ENCODE measurements at regions not wholly inside any gene's neighbourhood (a gene's known extent, or its start where the extent isn't known, plus 50 kb on each side); places are given as distances from the start of the nearest gene placed in this dataset.

DNA sequence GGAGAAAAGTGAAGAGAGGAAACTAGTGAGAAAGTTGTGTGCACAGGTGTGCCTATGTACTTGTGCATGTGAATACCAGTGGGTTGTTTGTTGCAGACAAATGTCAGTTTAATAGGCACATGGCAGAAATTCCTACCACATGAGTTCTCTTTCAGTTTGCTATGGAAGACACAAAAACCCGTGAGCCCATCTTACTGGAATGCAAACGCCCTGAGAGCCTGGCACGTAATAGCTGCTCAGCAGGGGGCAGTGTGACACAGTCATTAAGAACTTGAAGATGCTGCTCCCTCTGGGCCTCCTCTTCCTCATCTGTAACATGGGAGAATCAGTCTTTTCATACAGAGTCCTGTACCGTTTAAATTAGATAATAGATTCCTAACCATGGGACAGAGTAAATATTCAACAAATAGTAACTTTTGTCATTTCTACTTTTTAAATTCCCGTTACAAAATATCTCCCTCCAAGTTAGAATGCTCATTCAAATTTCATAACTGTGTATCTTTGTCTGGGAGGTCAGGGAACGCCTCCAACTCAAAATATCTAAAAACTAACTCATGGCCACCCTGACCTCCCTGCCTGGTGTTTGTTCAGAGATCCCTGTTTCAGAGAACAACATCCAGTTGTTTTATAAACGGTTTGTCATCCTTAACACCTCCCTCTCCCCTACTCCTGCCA lies 802.9 kb downstream of the MAFB start:
- ATAC-seq, result peak; percentile 81
- peaks cover 24% of the 10 kb centered on the region for H3K4me1 Mint-ChIP-seq
- no peaks in the 10 kb centered on the region for H3K27me3 Mint-ChIP-seq (ENCODE audit: low read depth)
- no peak overlapping the region for H3K4me3 Mint-ChIP-seq
- peak; percentile 72 for DNase-seq (ENCODE audit: low spot score)
- H3K36me3 Mint-ChIP-seq, result peaks cover 11% of the 10 kb centered on the region
- ChIA-PET CTCF (interaction anchor here (1.0 to 2.6 kb wide), 2 partner anchors 12 to 56 kb away, joined by 5 to 12 read pairs; no protein-coding TSS in a partner anchor), POLR2A (no interaction called here)
- TF ChIP-seq EMX1 (CRISPR knock-in tag; IDR thresholded peaks at IDR 0.05), result no peak
- no peak for TF ChIP-seq ZNF281 (CRISPR knock-in tag; IDR thresholded peaks at IDR 0.05)
- 0 out of 2 replicates have a peak, but pooled peaks have one; percentile 23 for TF ChIP-seq SP1 (CRISPR knock-in tag; conservative IDR thresholded peaks at IDR 0.05)
- TF ChIP-seq, protein P1, sequence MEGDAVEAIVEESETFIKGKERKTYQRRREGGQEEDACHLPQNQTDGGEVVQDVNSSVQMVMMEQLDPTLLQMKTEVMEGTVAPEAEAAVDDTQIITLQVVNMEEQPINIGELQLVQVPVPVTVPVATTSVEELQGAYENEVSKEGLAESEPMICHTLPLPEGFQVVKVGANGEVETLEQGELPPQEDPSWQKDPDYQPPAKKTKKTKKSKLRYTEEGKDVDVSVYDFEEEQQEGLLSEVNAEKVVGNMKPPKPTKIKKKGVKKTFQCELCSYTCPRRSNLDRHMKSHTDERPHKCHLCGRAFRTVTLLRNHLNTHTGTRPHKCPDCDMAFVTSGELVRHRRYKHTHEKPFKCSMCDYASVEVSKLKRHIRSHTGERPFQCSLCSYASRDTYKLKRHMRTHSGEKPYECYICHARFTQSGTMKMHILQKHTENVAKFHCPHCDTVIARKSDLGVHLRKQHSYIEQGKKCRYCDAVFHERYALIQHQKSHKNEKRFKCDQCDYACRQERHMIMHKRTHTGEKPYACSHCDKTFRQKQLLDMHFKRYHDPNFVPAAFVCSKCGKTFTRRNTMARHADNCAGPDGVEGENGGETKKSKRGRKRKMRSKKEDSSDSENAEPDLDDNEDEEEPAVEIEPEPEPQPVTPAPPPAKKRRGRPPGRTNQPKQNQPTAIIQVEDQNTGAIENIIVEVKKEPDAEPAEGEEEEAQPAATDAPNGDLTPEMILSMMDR (IDR thresholded peaks at IDR 0.05), result 0 out of 2 replicates have a peak, but pooled peaks have one; percentile 24
- peak overlapping the region; percentile 8; the same call in 1 of the 2 replicates for H3K27ac Mint-ChIP-seq
- H3K9me3 Mint-ChIP-seq, result peaks cover 13% of the 10 kb centered on the region

DNA sequence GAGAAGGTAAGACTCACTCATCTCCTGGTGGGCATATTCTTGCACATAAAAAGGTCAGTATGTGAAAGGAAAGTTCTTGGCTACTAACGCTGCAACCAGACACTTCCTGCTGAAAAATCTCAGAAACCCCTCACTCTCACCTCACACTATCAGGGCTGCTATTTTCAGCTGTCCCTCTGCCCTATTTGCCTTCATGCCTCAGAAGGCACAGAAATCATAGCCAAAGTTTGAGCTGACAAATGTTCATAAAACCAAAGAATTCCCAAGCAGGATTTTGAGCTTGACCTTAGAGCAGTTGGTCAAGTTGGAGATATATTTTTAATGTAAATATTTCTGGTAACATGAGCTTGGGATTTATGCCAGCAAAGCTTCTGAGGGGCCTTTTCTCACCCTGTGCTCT lies 806.2 kb downstream of the MAFB start:
- no peak for DNase-seq (ENCODE audit: low spot score)
- Mint-ChIP-seq H3K4me3 (no peak overlapping the region), H3K4me1 (peaks cover 41% of the 10 kb centered on the region), H3K27me3 (ENCODE audit: low read depth) (no peaks in the 10 kb centered on the region), H3K36me3 (peaks cover 14% of the 10 kb centered on the region), H3K9me3 (peaks cover 18% of the 10 kb centered on the region), H3K27ac (no peak overlapping the region)
- POLR2A ChIA-PET, result no interaction called here
- ATAC-seq, result no peak
- TF ChIP-seq RORB (CRISPR knock-in tag; IDR thresholded peaks at IDR 0.05), result no peak
- CTCF ChIA-PET, result interaction anchor here (2.1 kb wide), 1 partner anchor 9 kb away, joined by 11 read pairs; no protein-coding TSS in a partner anchor

DNA sequence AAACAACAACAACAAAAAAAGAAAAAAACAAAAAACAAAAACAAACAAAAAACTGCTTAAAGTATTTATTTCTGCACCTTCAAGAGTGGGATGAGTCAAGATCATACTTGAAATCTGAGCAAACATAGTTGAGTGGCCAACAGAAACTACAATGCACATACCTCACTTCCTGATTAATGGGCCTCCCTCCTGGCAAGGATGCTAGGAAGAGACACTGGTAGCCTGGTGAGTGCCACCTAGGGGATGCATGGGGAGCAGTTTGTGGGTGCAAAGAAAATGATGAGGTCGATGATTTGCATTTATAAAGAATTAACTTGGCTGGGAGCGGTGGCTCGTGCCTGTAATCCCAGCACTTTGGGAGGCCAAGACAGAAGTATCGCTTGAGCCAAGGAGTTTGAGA lies 808.1 kb downstream of the MAFB start:
- Mint-ChIP-seq H3K4me1 (peaks cover 29% of the 10 kb centered on the region), H3K27me3 (ENCODE audit: low read depth) (no peaks in the 10 kb centered on the region), H3K9me3 (peaks cover 18% of the 10 kb centered on the region), H3K27ac (no peak overlapping the region), H3K36me3 (peaks cover 14% of the 10 kb centered on the region), H3K4me3 (no peak overlapping the region)
- peak; percentile 54; the same call in 1 of the 2 replicates for TF ChIP-seq ZNF423 (CRISPR knock-in tag; IDR thresholded peaks at IDR 0.05)
- no peak for TF ChIP-seq TP53 (CRISPR knock-in tag; IDR thresholded peaks at IDR 0.05)
- ATAC-seq (peak; percentile 50), DNase-seq (ENCODE audit: low spot score) (no peak)
- CTCF ChIA-PET, result no interaction called here
- POLR2A ChIA-PET, result no interaction called here

GRCh38 chr20:39879296-39879695 lies 809.7 kb downstream of the MAFB start:
- POLR2A ChIA-PET, result no interaction called here
- no peak overlapping the region for H3K4me3 Mint-ChIP-seq
- no peak overlapping the region for H3K27ac Mint-ChIP-seq
- peaks cover 18% of the 10 kb centered on the region for H3K9me3 Mint-ChIP-seq
- peaks cover 29% of the 10 kb centered on the region for H3K4me1 Mint-ChIP-seq
- peaks cover 14% of the 10 kb centered on the region for H3K36me3 Mint-ChIP-seq
- no peak for DNase-seq (ENCODE audit: low spot score)
- CTCF ChIA-PET, result interaction anchor here (0.6 to 2.4 kb wide), 3 partner anchors 23 to 372 kb away, joined by 3 to 10 read pairs (median 9); no protein-coding TSS in a partner anchor
- no peak for ATAC-seq
- H3K27me3 Mint-ChIP-seq (ENCODE audit: low read depth), result no peaks in the 10 kb centered on the region
- TF ChIP-seq RORB (CRISPR knock-in tag; IDR thresholded peaks at IDR 0.05), result no peak
- TF ChIP-seq ZNF425 (CRISPR knock-in tag; conservative IDR thresholded peaks at IDR 0.05), result no peak
- TF ChIP-seq, protein P2, sequence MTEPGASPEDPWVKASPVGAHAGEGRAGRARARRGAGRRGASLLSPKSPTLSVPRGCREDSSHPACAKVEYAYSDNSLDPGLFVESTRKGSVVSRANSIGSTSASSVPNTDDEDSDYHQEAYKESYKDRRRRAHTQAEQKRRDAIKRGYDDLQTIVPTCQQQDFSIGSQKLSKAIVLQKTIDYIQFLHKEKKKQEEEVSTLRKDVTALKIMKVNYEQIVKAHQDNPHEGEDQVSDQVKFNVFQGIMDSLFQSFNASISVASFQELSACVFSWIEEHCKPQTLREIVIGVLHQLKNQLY (CRISPR knock-in tag; IDR thresholded peaks at IDR 0.05), result no peak
- TF ChIP-seq FOXK1 (CRISPR knock-in tag; IDR thresholded peaks at IDR 0.05), result no peak
- no peak for TF ChIP-seq FOXP1 (CRISPR knock-in tag; IDR thresholded peaks at IDR 0.05; ENCODE audit: borderline replicate concordance)
- TF ChIP-seq, protein P3, sequence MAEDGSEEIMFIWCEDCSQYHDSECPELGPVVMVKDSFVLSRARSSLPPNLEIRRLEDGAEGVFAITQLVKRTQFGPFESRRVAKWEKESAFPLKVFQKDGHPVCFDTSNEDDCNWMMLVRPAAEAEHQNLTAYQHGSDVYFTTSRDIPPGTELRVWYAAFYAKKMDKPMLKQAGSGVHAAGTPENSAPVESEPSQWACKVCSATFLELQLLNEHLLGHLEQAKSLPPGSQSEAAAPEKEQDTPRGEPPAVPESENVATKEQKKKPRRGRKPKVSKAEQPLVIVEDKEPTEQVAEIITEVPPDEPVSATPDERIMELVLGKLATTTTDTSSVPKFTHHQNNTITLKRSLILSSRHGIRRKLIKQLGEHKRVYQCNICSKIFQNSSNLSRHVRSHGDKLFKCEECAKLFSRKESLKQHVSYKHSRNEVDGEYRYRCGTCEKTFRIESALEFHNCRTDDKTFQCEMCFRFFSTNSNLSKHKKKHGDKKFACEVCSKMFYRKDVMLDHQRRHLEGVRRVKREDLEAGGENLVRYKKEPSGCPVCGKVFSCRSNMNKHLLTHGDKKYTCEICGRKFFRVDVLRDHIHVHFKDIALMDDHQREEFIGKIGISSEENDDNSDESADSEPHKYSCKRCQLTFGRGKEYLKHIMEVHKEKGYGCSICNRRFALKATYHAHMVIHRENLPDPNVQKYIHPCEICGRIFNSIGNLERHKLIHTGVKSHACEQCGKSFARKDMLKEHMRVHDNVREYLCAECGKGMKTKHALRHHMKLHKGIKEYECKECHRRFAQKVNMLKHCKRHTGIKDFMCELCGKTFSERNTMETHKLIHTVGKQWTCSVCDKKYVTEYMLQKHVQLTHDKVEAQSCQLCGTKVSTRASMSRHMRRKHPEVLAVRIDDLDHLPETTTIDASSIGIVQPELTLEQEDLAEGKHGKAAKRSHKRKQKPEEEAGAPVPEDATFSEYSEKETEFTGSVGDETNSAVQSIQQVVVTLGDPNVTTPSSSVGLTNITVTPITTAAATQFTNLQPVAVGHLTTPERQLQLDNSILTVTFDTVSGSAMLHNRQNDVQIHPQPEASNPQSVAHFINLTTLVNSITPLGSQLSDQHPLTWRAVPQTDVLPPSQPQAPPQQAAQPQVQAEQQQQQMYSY (CRISPR knock-in tag; IDR thresholded peaks at IDR 0.05), result no peak
- TF ChIP-seq CDX4 (CRISPR knock-in tag; IDR thresholded peaks at IDR 0.05; ENCODE audit: borderline replicate concordance), result no peak
- TF ChIP-seq NR1H2 (CRISPR knock-in tag; IDR thresholded peaks at IDR 0.05), result no peak
- TF ChIP-seq EMX1 (CRISPR knock-in tag; IDR thresholded peaks at IDR 0.05), result no peak
- no peak for TF ChIP-seq SMAD4 (CRISPR knock-in tag; IDR thresholded peaks at IDR 0.05)
- no peak for TF ChIP-seq HMGA2 (CRISPR knock-in tag; IDR thresholded peaks at IDR 0.05)

Measured in WTC11 (cell line).